22Rv1 (cell line): ENCODE measurements at regions not wholly inside any gene's neighbourhood (a gene's known extent, or its start where the extent isn't known, plus 50 kb on each side); places are given as distances from the start of the nearest gene placed in this dataset.
"Not testable (repeated sequence)": the region's sequence is repeated elsewhere in the genome, so short reads cannot be mapped to it uniquely, and the experiment has no call there.

ENCODE experiments used
- H3K27ac ChIP-seq: fragments of 450-650 bp; 2 replicates; pipeline ENCODE4 v1.5.1; 2017
- CTCF ChIP-seq: fragments of 450-650 bp; IDR thresholded peaks from 2 replicates; pipeline ENCODE4 v1.5.1; 2017; ENCODE audit warnings: mild to moderate bottlenecking
- ZFX ChIP-seq: fragments of 450-650 bp; IDR thresholded peaks from 2 replicates; pipeline ENCODE4 v1.6.1; 2017; ENCODE audit warnings: antibody characterized with exemption, borderline replicate concordance

GRCh38 chr6:73984571-73985210 lies 288.7 kb downstream of the CD109 start:
- TF ChIP-seq ZFX (no peak), CTCF (no peak)
- H3K27ac ChIP-seq = no peak overlapping the region

GRCh38 chr6:73983367-73983766 lies 287.4 kb downstream of the CD109 start:
- TF ChIP-seq ZFX (no peak), CTCF (no peak)
- H3K27ac ChIP-seq = no peak overlapping the region

- no peak for TF ChIP-seq CTCF
- TF ChIP-seq ZFX = no peak
- H3K27ac ChIP-seq = no peak overlapping the region
These were observed 284.1 kb downstream of the CD109 start for GRCh38 chr6:73980096-73980495.

- no peak for TF ChIP-seq CTCF
- no peak for TF ChIP-seq ZFX
- H3K27ac ChIP-seq = no peak overlapping the region
These were observed 282.3 kb downstream of the CD109 start for GRCh38 chr6:73978330-73978729.

GRCh38 chr6:73972518-73972917 lies 276.5 kb downstream of the CD109 start:
- H3K27ac ChIP-seq = not testable (repeated sequence)

- H3K27ac ChIP-seq = no peak overlapping the region
- peak; percentile 66 for TF ChIP-seq CTCF
- TF ChIP-seq ZFX = no peak
These were observed 274.3 kb downstream of the CD109 start for GRCh38 chr6:73969971-73970970.

GRCh38 chr6:73968221-73968757 lies 272.3 kb downstream of the CD109 start:
- no peak overlapping the region for H3K27ac ChIP-seq
- TF ChIP-seq ZFX (no peak), CTCF (no peak)
